Skeletal muscle tissue (tissue), 3 donors: ENCODE measurements at regions not wholly inside any gene's neighbourhood (a gene's known extent, or its start where the extent isn't known, plus 50 kb on each side); places are given as distances from the start of the nearest gene placed in this dataset.
"Not testable (repeated sequence)": the region's sequence is repeated elsewhere in the genome, so short reads cannot be mapped to it uniquely, and the experiment has no call there.

ENCODE experiments used
- H3K27ac ChIP-seq: one replicate; pipeline ENCODE4 v1.7.0; 2013; ENCODE audit warnings: mild to moderate bottlenecking, low read depth, low read length, inconsistent platforms
- H3K27me3 ChIP-seq, 3 donors: one replicate each; pipeline ENCODE4 v1.7.0; 2013; ENCODE audit warnings: low read length in 3 of 3; ENCODE audit not compliant: control insufficient read depth in 3 of 3, insufficient read depth in 3 of 3
- H3K36me3 ChIP-seq, 3 donors: one replicate each; pipeline ENCODE4 v1.7.0; 2013; ENCODE audit warnings: low read length in 3 of 3; ENCODE audit not compliant: control insufficient read depth in 3 of 3, insufficient read depth in 3 of 3
- H3K4me1 ChIP-seq, 3 donors: one replicate each; pipeline ENCODE4 v1.7.0; 2013; ENCODE audit warnings: low read length in 3 of 3, mild to moderate bottlenecking in 3 of 3; ENCODE audit not compliant: control insufficient read depth in 3 of 3, insufficient read depth in 3 of 3
- H3K4me3 ChIP-seq, 3 donors: one replicate each; pipeline ENCODE4 v1.7.0; 2013; ENCODE audit warnings: low read length in 3 of 3
- H3K9ac ChIP-seq, 3 donors: one replicate each; pipeline ENCODE4 v1.7.0; 2013; ENCODE audit warnings: low read length in 3 of 3, mild to moderate bottlenecking in 3 of 3, moderate library complexity in 2 of 3, low read depth in 1 of 3
- H3K9me3 ChIP-seq, 3 donors: one replicate each; pipeline ENCODE4 v1.7.0; 2013; ENCODE audit warnings: low read length in 3 of 3; ENCODE audit not compliant: control insufficient read depth in 3 of 3
- donor health status: Osteomylitis.

DNA sequence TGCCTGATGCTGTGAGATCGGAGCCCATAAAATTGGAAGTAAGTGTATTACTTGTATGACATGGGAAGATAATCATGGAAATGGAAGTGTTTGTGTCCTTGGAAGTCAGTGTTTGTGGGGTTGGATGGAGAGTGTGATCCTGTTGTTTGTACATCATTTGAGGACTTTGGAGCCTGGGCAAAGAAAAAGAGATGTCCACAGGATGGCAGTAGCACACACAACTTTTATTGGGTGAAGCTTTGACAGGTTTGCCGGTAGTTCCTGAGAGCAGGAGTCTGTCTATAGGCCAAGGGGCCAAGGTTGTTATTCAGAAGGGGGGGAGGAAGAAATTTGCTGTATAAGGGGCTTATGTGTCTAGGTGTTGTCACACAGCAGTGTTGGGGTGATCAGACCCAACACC is 533.3 kb downstream of the RPIA start:
- H3K27me3 ChIP-seq, H3K36me3 ChIP-seq, H3K4me3 ChIP-seq, H3K9me3 ChIP-seq, H3K27ac ChIP-seq, H3K4me1 ChIP-seq, H3K9ac ChIP-seq: not testable (repeated sequence)

GRCh38 chr2:89229979-89230378 is 538.5 kb downstream of the RPIA start:
- H3K27me3 ChIP-seq, H3K9ac ChIP-seq, H3K9me3 ChIP-seq, H3K27ac ChIP-seq, H3K4me3 ChIP-seq, H3K4me1 ChIP-seq, H3K36me3 ChIP-seq: not testable (repeated sequence)

DNA sequence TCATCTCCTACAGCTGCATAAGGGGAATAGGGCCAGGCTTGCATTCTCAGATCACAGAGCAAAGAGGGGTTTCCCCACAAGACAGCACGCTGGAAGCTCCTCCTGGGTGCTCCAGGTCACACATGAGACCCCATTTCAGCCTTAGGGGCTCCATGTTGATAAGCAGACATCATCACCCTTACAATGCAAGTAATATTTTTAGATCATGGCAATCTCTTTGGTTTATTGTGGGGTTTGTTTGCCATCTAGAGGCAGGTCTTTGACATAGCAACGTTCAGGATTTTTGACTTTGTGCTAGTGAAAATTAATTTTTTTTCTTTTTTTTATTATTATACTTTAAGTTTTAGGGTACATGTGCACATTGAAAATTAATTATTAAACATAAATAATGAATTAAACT is 539.8 kb downstream of the RPIA start:
- H3K9ac ChIP-seq, H3K36me3 ChIP-seq, H3K9me3 ChIP-seq, H3K27me3 ChIP-seq, H3K27ac ChIP-seq, H3K4me3 ChIP-seq, H3K4me1 ChIP-seq: not testable (repeated sequence)

DNA sequence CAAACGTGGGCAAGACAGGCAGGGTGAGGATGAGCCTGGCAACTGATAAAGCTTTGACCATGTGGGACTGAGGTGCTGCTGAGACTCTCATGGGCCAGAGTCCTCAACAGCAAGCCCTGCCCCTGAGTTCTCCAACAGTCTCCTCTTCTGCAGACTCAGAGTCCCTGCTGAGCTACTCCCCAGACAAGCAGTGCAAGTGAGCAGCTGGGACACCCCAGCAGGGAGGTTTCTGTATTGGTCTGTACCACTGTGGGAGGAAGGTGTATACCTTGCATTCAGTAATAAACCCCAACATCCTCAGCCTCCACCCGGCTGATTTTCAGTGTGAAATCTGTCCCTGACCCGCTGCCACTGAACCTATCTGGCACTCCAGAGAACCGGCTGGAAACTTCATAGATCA is 542.5 kb downstream of the RPIA start:
- not testable (repeated sequence) for H3K27ac ChIP-seq, H3K27me3 ChIP-seq, H3K4me3 ChIP-seq, H3K9ac ChIP-seq, H3K36me3 ChIP-seq, H3K4me1 ChIP-seq, H3K9me3 ChIP-seq

- H3K27ac ChIP-seq, H3K4me3 ChIP-seq, H3K36me3 ChIP-seq, H3K27me3 ChIP-seq, H3K4me1 ChIP-seq, H3K9me3 ChIP-seq, H3K9ac ChIP-seq: not testable (repeated sequence)
These were observed 543.5 kb downstream of the RPIA start for GRCh38 chr2:89234818-89235466.

DNA sequence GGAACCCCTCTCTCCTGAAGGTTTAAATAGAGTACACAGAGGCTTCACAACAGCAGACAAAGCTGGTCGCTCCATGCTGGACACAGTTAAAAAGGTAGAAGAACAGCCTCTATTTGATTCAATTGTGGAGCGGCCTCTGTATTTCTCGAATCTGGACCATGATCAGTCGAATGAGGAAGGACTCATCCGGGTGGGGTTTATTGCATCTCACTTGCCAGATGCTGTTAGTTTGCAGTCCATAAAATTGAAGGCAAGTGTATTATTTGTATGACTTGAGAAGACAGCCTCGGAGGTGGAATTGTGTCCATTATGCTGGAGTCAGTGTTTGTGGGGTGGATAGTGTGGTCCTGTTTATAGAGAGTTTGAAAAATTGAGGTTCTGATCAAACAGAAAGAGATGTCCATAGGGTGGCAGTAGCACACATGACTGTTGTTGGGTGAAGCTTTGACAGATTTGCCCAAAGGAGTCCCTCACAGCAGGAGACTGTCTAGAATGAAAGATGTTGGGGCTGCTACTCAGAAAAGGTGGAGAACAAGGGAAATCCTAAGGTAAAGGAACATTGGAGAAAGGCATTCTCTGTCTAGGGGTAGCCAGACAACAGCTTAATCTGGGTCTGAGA is 545.5 kb downstream of the RPIA start:
- not testable (repeated sequence) for H3K9ac ChIP-seq

DNA sequence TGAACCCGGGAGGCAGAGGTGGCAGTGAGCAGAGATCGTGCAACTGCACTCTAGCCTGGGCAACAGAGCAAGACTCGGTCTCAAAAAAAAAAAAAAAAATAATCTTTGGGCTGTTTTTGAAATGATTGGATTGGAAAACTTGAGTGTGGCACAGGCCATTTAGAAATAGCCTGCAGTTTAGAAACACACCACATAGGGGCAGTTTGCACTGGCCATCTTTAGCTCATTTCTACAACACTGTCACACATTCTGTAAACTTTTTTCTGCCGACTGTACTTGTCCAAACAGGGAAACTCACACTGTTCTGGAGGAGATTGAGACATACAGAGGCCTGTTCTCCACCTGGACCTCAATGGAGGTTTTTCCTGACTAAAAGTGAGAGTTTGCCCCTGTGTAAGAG is 546.3 kb downstream of the RPIA start:
- H3K9me3 ChIP-seq, H3K4me3 ChIP-seq, H3K27ac ChIP-seq, H3K9ac ChIP-seq, H3K27me3 ChIP-seq, H3K4me1 ChIP-seq, H3K36me3 ChIP-seq: not testable (repeated sequence)

More for the DNA sequence above, 545.5 kb downstream of the RPIA start:
- H3K36me3 ChIP-seq, H3K27me3 ChIP-seq, H3K4me1 ChIP-seq, H3K27ac ChIP-seq, H3K4me3 ChIP-seq, H3K9me3 ChIP-seq: not testable (repeated sequence)

DNA sequence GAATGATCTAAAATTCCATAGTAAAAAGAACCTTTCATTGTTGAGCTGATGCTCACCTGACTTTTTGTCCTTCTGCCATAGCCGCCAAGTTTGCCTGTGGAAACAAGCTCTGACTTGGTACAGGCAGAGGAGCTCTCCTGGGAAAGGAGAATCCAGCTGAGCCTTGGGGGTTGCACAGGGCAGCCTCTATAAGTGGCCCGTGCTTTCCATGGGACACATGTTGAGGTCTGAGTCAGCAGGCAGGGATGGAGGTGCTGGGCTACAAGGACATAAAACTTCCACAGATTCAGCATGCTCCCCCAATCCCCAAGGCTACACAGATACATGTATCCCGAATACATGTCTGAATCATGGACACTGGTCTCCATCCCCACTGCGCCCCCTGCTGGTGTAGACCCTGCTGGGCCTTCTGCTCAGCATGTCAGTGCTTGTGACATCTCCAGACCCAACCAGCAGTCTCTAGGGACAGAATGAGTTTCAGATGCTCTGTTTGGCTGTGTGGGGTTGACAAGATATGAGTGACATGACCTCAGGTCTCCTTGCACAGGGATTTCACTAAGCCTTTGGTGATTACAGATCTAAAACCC is 551.7 kb downstream of the RPIA start:
- not testable (repeated sequence) for H3K9me3 ChIP-seq, H3K27ac ChIP-seq, H3K4me1 ChIP-seq

DNA sequence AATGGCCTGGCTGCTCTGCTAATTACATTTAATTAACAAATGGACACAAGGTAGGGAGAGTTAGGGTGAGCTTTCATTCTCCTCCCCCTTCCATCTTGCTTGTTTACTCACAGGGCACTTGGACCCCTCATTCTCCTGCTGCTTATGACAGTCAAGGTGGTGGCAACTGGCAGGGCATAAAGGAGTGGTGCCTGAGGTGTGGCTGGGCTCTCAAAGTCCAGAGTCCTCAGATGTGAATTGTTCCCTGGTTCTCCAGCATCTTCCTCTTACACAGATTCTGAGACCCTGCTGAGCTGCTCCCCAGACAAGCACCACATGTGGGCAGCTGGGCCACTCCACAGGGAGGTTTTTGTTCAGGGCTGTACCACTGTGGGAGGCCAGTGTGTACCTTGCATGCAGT is 552.9 kb downstream of the RPIA start:
- not testable (repeated sequence) for H3K27ac ChIP-seq, H3K9me3 ChIP-seq, H3K4me3 ChIP-seq, H3K36me3 ChIP-seq, H3K27me3 ChIP-seq, H3K9ac ChIP-seq, H3K4me1 ChIP-seq

More for the DNA sequence above, 551.7 kb downstream of the RPIA start:
- H3K4me3 ChIP-seq, H3K9ac ChIP-seq, H3K27me3 ChIP-seq, H3K36me3 ChIP-seq: not testable (repeated sequence)

DNA sequence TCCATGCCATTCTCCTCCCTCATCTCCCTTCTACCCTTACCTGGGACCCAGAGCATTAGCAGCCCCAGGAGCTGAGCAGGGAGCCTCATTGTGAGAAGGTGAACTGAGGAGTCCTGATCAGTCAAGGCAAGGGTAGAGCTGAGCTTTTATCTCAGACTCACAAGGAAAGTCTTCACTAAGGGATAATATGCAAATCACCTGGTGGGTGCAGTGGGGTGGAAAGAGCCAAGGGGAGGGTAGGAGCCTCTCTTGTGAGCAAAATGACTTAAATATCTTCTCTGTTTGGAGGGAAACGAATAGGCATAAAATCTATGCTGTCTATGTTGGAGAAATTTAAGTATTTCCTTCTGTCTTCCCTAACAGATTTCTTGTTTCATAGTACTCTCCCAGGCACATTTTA is 554.0 kb downstream of the RPIA start:
- H3K9me3 ChIP-seq, H3K4me3 ChIP-seq, H3K4me1 ChIP-seq, H3K27me3 ChIP-seq, H3K27ac ChIP-seq, H3K9ac ChIP-seq, H3K36me3 ChIP-seq: not testable (repeated sequence)
